PC-9 (cell line): ENCODE measurements at regions not wholly inside any gene's neighbourhood (a gene's known extent, or its start where the extent isn't known, plus 50 kb on each side); places are given as distances from the start of the nearest gene placed in this dataset.

Source experiments
- EZH2 ChIP-seq: fragments of 200-600 bp; sonication (generic); IDR thresholded peaks from 2 replicates; pipeline ENCODE4 v1.8.0; 2017; ENCODE audit warnings: antibody characterized with exemption, low read depth
- TF ChIP-seq, protein P1 (sequence below): fragments of 200-600 bp; sonication (generic); conservative IDR thresholded peaks from 2 replicates; pipeline ENCODE4 v1.6.1; 2017; ENCODE audit warnings: mixed run types, antibody characterized with exemption, mild to moderate bottlenecking, moderate library complexity

DNA sequence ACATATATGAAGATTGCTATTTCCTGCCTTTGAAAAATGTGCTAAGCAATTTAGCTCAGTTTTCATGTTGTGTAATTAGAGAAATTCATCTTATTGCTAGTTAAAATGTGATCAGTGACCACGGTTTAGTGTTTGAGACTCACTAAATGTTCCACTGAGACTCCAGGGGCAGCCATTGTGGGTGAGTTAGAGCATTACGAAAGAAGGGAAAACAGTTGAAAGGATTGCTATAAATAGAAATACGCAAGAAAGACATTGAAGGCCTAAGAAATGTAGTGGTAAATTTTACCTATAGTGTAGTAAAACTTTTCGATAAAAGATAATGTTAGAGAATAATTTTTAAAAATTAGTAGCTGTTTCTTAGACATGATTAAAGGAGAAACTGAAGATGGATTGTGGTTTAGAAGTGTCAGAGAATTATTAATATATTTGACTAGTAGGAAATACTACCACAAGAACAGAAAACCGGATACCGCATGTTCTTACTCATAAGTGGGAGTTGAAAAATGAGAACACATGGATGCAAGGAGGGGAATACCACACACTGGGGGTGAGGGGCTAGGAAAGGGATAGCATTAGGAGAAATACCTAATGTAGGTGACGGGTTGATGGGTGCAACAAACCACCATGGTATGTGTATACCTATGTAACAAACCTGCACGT, 394.5 kb downstream of the SEMA3D start:
- no peak for TF ChIP-seq EZH2
- TF ChIP-seq, protein P1, sequence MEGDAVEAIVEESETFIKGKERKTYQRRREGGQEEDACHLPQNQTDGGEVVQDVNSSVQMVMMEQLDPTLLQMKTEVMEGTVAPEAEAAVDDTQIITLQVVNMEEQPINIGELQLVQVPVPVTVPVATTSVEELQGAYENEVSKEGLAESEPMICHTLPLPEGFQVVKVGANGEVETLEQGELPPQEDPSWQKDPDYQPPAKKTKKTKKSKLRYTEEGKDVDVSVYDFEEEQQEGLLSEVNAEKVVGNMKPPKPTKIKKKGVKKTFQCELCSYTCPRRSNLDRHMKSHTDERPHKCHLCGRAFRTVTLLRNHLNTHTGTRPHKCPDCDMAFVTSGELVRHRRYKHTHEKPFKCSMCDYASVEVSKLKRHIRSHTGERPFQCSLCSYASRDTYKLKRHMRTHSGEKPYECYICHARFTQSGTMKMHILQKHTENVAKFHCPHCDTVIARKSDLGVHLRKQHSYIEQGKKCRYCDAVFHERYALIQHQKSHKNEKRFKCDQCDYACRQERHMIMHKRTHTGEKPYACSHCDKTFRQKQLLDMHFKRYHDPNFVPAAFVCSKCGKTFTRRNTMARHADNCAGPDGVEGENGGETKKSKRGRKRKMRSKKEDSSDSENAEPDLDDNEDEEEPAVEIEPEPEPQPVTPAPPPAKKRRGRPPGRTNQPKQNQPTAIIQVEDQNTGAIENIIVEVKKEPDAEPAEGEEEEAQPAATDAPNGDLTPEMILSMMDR, result no peak
